OCI-LY1 (cell line): ENCODE measurements at regions not wholly inside any gene's neighbourhood (a gene's known extent, or its start where the extent isn't known, plus 50 kb on each side); places are given as distances from the start of the nearest gene placed in this dataset.

Experiments
- EZH2 ChIP-seq: fragments of 200-600 bp; sonication (generic), shearing (Covaris generic); IDR thresholded peaks from 2 replicates; pipeline ENCODE4 v1.8.0; 2017; ENCODE audit warnings: borderline replicate concordance, mixed run types, mild to moderate bottlenecking, antibody characterized with exemption, low read length, moderate library complexity, mixed read lengths
- TF ChIP-seq, protein P1 (sequence below): fragments of 200-600 bp; sonication (generic), shearing (Covaris generic); IDR thresholded peaks from 2 replicates; pipeline ENCODE4 v1.5.1; 2017; ENCODE audit warnings: mild to moderate bottlenecking, antibody characterized with exemption, low read length, moderate library complexity, mixed read lengths

DNA sequence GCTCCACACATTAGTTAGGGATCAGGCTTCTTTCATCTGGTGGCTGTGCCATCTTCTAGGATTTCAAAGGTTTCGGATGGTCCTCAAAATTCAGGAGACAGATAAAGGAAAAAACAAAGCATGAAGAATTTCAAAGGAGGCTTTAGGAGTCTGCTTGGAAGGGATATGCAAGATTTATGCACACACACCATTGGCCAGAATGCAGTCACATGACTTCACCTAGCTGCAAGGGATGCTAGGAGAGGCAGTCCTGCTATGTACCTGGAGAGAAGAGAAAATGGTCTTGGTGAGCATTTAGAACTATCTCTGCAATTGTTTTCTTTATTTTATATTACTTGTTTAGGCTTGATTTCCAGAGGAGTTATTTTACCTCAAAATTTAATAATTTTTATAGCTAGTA, 174.6 kb downstream of the PCTP start:
- TF ChIP-seq, protein P1, sequence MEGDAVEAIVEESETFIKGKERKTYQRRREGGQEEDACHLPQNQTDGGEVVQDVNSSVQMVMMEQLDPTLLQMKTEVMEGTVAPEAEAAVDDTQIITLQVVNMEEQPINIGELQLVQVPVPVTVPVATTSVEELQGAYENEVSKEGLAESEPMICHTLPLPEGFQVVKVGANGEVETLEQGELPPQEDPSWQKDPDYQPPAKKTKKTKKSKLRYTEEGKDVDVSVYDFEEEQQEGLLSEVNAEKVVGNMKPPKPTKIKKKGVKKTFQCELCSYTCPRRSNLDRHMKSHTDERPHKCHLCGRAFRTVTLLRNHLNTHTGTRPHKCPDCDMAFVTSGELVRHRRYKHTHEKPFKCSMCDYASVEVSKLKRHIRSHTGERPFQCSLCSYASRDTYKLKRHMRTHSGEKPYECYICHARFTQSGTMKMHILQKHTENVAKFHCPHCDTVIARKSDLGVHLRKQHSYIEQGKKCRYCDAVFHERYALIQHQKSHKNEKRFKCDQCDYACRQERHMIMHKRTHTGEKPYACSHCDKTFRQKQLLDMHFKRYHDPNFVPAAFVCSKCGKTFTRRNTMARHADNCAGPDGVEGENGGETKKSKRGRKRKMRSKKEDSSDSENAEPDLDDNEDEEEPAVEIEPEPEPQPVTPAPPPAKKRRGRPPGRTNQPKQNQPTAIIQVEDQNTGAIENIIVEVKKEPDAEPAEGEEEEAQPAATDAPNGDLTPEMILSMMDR, result no peak
- no peak for TF ChIP-seq EZH2
